GM18909 (cell line): ENCODE measurements at regions not wholly inside any gene's neighbourhood (a gene's known extent, or its start where the extent isn't known, plus 50 kb on each side); places are given as distances from the start of the nearest gene placed in this dataset.

Source experiments
- ATAC-seq: cut with Tn5 transposase; IDR thresholded peaks from one replicate; pipeline ENCODE4 v1.9.1; 2021; ENCODE audit warnings: mild to moderate bottlenecking; ENCODE audit not compliant: unreplicated experiment, poor library complexity

- no peak for ATAC-seq
These were observed 101.9 kb downstream of the GAS2L3 start for GRCh38 chr12:100675432-100675831.

GRCh38 chr12:100681074-100681473, 107.6 kb downstream of the GAS2L3 start:
- ATAC-seq: no peak

GRCh38 chr12:100682178-100682577, 108.7 kb downstream of the GAS2L3 start:
- ATAC-seq: no peak

- ATAC-seq: no peak
These were observed 106.9 kb upstream of the ANO4 start for GRCh38 chr12:100687686-100688085.

DNA sequence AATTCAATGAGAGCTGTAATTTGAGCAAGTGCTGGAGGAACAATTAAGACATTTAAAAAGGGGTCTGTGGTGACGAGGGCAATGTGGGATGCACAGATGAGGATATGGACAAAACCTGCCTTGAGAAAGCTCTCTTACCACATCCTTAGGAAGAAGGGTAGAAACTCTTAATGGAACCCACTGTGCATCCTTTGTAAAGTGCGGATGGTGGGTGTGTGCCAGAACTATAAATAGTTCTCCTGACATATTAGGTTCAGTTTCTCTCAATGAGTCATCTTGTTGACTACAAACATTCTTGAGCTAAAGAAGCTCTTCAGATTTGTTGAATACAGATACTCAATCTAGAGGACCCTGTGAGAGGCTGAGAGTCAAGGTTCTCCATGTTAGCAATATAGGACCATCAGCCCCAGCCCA, 106.1 kb upstream of the ANO4 start:
- no peak for ATAC-seq

DNA sequence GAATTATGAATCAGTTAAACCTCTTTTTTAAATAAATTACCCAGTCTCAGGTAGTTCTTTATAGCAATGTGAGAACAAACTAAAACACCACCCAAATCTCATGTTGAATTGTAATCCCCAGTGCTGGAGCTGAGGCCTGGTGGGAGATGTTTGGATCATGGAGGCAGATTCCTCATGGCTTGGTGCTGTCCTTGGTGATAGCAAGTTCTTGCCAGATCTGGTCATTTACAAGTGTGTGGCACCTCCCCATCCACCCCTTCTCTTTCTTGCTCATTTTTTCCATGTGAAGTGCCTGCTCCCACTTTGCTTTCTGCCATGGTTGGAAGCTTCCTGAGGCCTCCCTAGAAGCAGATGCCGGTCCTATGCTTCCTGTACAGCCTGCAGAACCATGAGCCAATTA, 102.1 kb upstream of the ANO4 start:
- ATAC-seq: no peak

DNA sequence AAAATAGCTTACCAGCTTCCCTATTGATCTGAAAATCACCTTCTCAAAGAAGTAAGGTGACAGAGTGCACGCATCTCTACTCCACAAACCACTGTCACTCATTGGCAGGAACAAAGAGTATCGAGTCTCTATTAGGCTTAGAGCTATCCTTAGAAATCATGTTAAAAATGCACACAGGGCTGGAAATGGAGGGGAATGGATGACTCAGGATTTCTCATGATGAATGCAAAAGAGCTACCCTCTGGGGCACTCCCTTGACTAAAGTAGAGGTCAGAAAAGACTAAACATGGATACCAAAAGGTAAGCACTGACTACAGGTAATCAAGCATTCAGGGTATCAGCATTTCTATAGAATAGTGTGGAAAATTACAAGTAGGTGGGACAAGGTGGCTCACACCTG, 96.1 kb upstream of the ANO4 start:
- ATAC-seq: no peak

- ATAC-seq: peak; percentile 91
These were observed 95.4 kb upstream of the ANO4 start for GRCh38 chr12:100699209-100699608.

GRCh38 chr12:100703337-100703736, 91.2 kb upstream of the ANO4 start:
- no peak for ATAC-seq

DNA sequence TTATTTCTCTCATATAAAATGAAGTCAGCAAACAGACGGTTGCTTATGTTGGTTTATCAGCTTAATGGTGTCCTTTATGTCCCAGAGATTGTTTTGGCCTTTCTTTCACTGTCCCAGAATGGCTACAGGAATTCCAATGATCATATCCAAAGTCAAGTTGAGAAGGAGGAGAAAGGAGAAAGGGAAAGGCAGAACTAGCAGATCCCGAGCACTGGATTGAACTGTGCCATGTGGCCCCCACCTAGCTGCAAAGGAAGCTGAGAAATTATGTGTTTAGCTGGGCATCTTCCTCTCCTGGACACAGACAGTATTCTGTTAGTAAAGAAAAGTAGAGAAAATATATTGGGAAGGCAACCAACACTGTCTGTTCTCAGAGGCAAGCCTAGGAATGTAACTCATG, 90.7 kb upstream of the ANO4 start:
- ATAC-seq: no peak

DNA sequence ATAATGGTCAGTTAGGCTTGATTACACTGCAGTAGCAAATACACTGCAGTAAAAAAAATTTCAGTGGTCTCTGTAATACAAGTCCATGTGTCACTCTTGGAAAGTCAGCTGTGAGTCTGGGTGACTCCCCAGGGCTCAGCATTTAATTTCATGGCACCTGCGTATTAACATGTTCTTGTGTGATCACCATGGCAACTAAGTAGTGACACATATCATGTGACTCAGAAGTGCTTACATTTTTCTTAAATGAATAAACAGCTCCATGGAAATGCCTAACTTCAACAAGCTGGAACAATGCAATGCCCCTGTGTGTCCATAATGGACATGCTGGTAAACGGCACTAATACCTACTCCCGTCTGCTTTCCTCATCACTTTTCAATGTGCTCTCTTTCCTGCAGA, 88.5 kb upstream of the ANO4 start:
- no peak for ATAC-seq

DNA sequence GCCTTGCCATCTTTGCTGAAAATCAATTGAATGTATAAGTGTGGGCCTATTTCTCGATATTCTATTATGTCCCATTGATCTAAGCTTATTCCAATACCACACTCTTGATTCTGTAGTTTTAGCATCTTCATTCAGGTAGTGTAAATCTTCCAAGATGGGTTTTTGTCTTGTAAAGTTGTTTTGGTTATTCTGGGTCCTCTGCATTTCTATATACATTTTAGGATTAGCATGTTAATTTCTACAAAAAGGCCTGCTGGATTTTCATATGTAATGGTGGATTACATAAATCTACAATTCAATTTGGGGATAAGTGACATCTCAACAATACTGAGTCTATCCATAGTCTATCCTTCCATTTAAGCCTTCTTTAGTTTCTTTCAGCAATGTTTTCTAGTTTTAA, 86.0 kb upstream of the ANO4 start:
- ATAC-seq: no peak

GRCh38 chr12:100715976-100716944, 78.3 kb upstream of the ANO4 start:
- ATAC-seq: no peak

DNA sequence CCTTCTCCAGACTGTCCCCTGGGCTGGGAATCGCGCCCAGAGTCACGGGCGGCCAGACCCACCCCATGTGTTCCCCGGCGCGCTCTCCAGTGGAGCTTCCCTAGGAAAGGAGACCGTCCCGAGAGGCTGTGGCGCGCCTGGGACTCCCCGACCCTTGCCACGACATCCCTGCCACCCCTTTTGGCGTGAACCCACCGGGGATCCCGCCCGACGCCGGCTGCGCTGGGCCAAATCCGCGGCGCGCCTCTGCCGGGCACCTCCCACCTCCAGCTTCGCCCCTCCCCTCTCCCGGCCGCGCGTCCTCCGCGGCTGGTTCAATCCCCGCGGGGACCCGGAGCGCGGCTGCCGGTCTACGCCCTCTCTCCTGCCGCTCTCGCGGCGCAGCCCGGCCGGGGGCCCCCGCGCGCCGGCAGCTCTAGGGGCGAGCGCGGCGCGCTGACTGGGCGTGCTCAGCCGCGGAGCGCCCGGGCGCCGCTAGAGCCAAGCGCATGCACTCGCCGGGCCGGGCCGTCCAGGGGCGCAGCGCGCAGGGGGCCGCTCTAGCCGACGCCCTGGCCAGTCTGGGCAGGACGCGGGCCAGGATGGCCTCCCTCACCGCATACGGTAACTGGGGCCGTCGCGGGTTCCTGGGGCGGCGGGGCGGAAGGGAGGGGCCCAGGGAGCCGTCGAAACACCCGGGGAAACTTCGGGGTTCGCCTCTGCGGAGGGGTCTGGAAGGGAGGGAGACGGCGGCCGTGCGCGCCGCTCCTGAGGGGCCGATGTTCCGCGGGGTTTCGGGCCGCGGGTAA, 77.4 kb upstream of the ANO4 start:
- ATAC-seq: no peak

- no peak for ATAC-seq
These were observed 76.9 kb upstream of the ANO4 start for GRCh38 chr12:100717733-100718067.

GRCh38 chr12:100718187-100718586, 76.4 kb upstream of the ANO4 start:
- no peak for ATAC-seq

- ATAC-seq: no peak
These were observed 74.4 kb upstream of the ANO4 start for GRCh38 chr12:100720016-100720654.

GRCh38 chr12:100721169-100721568, 73.4 kb upstream of the ANO4 start:
- no peak for ATAC-seq

- no peak for ATAC-seq
These were observed 70.5 kb upstream of the ANO4 start for GRCh38 chr12:100724071-100724470.

GRCh38 chr12:100733817-100734593, 60.6 kb upstream of the ANO4 start:
- peak; percentile 71 for ATAC-seq
